ENCODE measurements at regions not wholly inside any gene's neighbourhood (a gene's known extent, or its start where the extent isn't known, plus 50 kb on each side); places are given as distances from the start of the nearest gene placed in this dataset.

DNA sequence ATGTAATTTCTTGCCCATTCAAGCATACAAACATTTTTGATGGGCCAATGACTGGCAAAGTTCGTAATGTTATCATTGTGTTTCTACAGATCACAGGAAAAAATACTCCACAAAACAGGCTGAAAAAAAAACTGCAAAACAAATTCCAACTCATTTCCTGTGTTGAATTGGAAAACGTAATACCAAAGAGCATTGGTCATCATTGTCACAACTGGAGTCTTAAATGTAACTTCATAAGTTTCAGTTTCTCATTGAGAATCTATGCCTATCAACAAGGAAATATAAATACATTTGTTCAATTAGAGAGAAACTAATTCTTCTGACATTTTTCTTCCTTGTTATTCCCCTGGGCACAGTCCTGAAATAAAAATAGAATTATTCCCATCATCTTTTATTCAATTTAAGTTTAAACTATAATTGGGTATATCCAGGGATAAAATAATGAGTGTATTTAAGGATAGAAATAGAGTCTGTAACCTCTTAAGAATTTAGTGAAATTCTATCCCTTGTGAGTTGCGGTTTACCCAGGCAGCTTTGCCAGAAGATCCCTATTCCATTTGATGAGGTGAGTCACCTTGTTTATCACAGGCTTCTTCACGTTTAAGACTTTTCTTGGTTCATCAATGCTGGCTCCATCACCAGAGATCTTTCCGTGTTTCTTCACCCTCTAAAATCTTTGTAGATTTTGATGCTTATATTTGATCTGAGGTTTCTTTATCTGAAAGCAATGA is 112.7 kb upstream of the ITGA1 start:
- DNase-seq (ENCODE audit: low read depth): no peak

DNA sequence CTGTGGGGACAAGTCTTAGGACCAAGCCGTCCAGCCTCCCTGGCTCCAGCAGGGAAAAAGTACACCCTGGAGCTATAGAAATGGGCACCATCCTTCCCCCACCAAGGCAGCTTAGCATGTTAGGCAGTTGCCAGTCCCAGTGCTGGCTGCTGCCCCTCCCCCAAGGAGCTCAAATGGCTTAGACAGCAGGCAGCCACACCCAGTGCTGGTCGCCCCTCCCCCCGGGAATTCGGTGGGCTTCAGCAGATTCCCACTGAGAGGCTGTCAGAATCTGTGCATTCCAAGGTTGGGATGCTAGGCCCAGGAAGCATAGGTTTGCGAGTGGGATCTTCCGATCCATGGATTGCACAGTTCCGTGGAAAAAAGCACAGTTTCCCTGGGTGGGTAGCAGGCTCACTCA is 105.2 kb upstream of the ITGA1 start:
- no peak for DNase-seq (ENCODE audit: low read depth)

DNA sequence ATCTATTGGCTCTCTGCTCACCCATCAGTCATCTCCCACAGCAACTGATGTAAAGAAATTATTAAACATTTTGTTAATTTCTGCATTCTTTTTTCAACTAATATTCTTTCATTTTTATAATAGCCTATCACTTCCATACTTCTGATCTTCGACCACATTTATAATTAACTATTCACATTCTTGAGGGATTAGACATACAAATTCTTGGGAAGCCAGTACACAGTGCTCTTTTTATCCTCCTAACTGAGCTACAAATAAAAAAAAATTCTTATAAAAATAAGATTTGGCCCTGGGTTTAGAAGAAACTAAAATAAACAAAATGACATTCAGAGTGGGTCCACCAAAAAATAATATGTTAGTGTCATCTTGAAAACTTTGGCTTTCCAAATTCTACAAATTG is 103.7 kb upstream of the ITGA1 start:
- no peak for DNase-seq (ENCODE audit: low read depth)

- no peak for DNase-seq (ENCODE audit: low read depth)
Observed at GRCh38 chr5:52685566-52685965, 102.2 kb upstream of the ITGA1 start.

DNA sequence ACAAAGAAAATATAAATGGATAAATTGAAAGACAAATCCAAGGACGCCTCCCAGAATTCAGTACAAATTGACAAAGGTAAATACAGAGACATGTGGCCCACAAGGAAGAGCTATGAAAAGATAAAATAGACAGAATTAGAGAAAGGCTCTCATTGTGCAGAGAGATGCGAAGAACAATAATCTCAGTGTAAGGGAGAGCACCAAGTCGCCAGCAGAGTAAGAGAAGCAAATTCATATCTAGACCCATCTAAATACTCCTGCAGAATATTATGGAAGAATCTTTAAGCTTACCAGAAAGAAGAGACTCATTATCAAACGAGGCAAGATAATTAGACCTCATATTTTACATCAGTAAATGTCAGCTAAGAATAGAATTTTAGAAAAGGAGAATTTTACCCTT is 101.7 kb upstream of the ITGA1 start:
- DNase-seq (ENCODE audit: low read depth): no peak

GRCh38 chr5:52690236-52690768 is 97.4 kb upstream of the ITGA1 start:
- no peak for DNase-seq (ENCODE audit: low read depth)

GRCh38 chr5:52692039-52692438 is 95.7 kb upstream of the ITGA1 start:
- no peak for DNase-seq (ENCODE audit: low read depth)

DNA sequence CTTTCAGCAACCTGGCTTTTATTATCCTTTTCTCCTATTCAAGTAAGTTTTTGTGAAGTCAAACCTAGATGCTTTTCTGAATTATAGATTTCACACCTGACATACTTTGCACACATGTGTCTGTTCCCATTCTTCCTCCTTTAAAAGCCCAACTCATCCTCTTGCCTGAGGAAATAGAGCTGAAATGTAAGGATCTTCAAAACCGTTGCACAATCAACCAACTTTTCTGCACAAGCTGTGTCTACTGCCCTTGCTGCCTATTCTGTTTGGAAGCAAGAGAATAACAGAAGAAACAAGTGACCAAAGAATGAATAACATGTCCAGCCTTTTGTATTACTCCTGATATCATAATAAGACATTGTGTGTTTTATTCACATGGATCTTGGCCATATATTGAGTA is 95.1 kb upstream of the ITGA1 start:
- no peak for DNase-seq (ENCODE audit: low read depth)

DNA sequence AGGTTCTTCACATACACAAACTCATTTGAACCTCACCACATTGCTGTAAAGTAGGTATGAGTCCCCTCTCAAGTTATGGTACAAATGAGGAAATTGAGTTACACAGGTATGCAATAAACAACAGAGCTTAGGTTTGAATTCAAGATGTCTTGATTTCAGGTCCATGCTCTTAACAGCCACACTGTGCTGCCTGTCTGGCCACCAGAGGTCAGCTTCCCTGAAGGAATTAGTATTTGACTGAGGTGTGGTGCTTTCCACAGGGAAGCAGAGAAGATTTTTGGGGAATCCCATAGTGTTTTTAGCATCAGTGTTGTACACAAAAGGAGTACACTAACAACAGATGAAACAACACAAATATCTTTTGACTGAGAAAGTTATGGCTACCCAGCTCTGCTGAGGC is 94.4 kb upstream of the ITGA1 start:
- DNase-seq (ENCODE audit: low read depth): peak; percentile 2

GRCh38 chr5:52693836-52694235 is 93.9 kb upstream of the ITGA1 start:
- DNase-seq (ENCODE audit: low read depth): no peak

DNA sequence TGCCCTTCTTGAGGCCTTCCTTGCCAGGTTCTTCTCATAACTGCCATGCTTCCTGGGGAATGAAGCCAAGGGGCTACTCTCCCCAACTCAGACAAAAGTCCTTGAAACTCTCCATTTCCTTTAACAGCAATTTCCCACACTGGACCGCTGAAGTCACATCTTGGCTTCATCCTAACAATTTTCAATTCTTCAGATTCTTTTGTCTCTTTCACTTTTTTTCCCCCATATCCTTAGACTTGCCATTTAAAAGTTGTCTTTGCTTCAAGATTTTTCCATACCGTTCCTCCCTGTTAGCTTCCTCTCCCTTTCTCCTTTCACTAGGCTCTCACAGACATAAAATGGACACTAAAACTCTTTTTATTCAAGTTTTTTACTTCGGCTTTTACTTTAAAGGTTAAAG is 93.1 kb upstream of the ITGA1 start:
- DNase-seq (ENCODE audit: low read depth): no peak

GRCh38 chr5:52702877-52703276 is 84.8 kb upstream of the ITGA1 start:
- no peak for DNase-seq (ENCODE audit: low read depth)

DNA sequence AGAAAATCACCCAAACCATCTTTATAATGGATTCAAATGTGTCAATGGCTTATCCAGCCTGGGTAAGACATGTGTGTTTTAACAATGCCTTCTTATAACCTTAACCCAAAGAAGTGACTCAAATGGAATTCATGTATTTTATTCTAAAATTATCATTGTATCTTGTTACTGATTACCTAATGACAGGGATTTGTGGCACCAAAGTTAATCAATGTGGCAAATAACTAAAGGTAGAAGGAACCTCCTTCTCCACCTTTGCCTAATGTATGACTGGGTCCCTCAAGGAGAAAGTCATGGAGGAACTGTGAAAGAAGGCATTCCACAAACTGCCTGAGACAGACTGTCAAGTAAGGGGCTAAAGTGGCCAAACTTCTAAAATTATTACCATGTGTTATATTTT is 84.4 kb upstream of the ITGA1 start:
- no peak for DNase-seq (ENCODE audit: low read depth)

DNA sequence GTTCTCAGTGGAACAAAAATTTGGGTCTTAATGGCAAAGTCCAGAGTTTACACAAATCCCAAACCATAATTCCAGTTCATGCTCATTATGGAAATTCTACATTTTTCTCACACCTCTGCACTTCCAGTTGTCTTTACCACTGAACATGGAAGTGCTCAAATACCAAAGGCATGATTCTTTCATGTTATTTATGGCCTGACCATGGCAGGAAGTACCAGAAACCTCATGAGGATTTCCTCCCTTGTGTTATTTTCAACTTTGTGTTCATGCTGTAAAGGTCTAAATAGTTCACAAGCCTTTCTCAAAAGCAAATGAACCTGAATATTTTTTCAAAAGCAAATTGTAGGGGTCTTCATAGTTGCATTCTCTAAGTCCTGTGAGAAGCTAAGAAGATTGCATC is 82.0 kb upstream of the ITGA1 start:
- no peak for DNase-seq (ENCODE audit: low read depth)

- no peak for DNase-seq (ENCODE audit: low read depth)
Observed at GRCh38 chr5:52706775-52707174, 80.9 kb upstream of the ITGA1 start.

DNA sequence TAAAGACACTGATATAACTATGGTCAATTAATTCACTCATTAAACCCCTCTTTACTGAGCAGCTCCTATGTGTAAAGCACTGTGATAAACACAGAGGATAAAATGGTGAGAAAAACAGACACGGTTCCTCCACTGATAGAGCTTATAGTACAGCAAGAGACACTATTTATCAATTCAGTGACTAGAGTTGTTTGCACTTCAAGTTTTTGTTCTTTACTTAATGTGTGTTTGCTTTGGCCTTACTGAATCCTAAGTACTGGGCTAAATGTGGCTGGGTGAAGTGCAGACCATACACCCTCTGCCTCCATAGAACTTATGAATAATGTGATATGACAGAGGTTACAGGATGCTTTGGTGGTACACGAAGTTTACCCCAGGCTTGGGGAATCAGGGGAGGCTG is 80.1 kb upstream of the ITGA1 start:
- DNase-seq (ENCODE audit: low read depth): no peak

DNA sequence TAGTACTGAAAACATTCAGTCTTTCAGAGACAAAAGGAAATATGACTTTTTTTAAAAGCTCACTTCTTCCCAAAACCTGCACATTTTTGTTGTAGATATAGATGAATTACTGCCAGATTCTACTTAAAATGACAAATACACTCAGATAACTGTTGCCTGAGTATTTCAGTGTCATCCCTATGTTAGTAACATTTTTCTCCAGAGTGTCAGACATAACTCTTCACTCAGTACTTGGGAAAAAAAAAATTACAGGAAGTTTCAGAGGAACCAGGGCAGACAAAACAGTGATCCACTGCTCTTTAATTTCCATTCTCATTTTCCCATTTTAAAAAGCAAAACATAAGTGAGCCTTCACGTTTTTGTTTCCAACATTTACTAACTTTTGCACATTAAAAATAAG is 79.3 kb upstream of the ITGA1 start:
- DNase-seq (ENCODE audit: low read depth): no peak

- no peak for DNase-seq (ENCODE audit: low read depth)
Observed at GRCh38 chr5:52709167-52709925, 78.4 kb upstream of the ITGA1 start.

- no peak for DNase-seq (ENCODE audit: low read depth)
Observed at GRCh38 chr5:52710310-52710971, 77.3 kb upstream of the ITGA1 start.

DNA sequence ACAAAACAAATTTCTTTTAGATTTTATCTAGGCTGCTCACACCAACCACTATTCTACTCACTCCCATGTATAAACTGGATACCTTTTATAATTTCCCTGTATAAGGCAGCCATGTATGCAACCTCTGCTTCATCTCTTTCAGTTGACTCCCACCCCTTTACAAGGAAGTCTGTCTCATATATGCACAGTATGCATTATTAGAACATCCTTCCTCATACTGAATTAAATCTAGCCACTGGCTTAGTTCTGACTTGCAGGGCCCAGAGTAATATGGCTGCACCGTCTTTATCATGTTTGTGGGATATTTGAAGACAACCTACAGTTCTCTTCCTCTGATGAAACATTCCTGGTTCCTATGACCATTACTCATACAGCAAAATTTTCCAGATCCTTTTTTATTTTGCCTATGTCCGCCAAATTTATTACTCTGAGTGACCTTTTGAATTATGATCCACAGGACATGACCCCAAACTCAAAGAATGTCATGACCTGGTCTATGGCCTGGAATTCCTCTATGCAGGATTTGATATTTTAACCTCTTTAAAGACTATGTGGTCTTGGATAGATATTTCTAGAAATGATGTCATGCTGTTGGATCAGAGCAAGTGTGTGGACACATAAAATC is 76.6 kb upstream of the ITGA1 start:
- no peak for DNase-seq (ENCODE audit: low read depth)

DNA sequence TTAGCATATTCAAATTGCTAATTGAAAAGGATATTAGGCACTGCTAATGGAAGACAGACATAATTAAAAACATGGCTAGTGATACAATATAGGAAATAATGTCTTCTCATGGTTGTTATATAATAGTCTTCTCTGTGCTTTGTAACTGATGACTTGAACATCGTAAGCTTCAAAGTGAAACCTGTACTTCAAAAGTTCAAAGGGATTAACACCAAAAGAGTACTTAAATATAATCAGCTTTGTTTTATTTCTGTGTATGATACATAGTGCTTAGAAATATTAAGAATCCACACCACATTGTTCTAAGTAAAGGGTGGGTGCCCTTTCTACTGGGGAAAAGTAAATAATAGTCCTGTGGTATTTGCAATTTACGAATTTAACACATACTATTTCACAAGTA is 75.4 kb upstream of the ITGA1 start:
- DNase-seq (ENCODE audit: low read depth): no peak

- peak; percentile 66 for DNase-seq (ENCODE audit: low read depth)
Observed at GRCh38 chr5:52725065-52725746, 62.5 kb upstream of the ITGA1 start.
